GM21786 (cell line): ENCODE measurements at regions not wholly inside any gene's neighbourhood (a gene's known extent, or its start where the extent isn't known, plus 50 kb on each side); places are given as distances from the start of the nearest gene placed in this dataset.
"Not testable (repeated sequence)": the region's sequence is repeated elsewhere in the genome, so short reads cannot be mapped to it uniquely, and the experiment has no call there.

Source experiments
- ATAC-seq: cut with Tn5 transposase; IDR thresholded peaks from one replicate; pipeline ENCODE4 v1.9.1; 2021; ENCODE audit not compliant: unreplicated experiment

DNA sequence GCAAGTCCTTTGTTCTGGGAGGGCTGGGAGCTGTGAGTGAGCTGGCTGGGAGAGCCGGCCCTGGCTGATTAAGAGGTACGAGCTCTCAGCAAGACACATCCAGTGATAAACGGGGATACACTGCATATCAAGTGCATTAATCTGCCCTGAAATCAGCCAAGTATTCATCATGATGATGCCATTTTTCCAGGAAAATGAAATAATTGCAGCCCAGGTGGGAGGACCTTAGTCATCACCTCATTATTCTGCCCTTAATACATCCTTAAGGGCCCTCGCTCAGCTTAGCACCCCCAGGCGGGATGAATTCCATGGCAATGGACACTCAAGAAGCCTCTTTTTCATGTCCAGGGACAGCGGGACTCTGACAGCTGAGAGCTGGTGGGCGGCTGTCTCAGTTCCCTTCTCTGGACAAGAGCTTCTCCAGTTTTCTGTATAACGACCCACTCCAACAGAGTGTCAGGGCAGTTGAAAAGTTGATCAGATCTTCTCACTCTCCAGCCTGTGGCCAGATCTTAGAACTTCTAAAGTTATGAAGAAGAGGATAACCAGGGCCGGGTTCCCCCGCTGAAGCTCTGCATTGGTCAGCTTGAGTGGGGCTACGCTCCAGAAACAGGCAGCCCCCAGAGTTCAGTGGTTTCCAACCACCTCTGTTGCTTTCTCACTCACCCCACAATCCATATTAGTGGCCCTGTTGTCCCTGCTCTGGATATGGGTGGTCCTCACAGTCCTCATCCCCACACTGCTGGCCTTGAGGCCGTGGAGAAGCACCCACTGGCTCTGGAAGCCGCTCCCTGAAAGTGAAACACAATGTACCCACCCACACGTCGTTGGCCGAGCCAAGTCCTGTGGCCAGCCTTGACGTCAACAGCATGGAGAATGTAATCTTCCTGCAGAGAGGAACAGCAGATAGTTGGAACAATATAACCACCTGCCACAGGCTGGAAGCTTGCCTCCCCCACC, 306.2 kb upstream of the DIO3 start:
- no peak for ATAC-seq

- no peak for ATAC-seq
These were observed 305.6 kb upstream of the DIO3 start for GRCh38 chr14:101255765-101256125.

DNA sequence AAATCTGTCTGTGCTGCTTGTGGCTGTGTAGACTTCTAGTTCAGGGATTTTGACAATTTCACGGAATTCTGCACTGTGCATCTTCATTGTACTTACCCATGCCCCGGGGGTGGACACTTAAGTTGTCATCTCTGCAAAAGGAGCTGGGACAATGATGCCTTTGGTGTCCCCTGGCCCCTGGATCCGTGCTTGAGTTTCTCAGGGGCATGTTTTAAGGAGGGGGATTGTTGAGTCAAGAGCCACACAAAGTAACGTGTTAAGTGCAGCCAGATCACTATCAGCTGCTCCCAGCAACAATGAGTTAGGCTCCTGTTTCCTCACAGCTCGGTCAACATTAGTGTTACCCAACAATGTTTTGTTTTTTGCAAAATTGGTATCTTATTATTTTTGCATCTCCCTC, 305.0 kb upstream of the DIO3 start:
- no peak for ATAC-seq

DNA sequence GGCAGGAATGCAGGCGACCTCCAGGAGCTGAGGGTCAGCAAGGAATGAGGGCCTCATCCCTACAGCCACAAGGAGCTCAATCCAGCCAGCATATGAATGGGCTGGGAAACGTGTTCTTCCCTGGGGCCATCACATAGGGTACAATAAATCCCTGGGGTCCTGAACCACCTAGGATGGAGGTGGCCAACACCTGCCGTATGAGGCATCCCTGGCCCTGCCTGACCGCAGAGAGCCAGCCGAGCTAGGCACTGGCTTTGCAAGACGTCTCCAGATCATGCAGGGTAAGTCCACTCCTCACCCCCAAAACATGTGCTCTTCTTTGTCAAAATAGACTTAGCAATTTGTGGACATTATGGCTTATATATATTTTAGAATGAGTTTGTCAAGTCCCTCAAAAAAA, 303.7 kb upstream of the DIO3 start:
- ATAC-seq = no peak

GRCh38 chr14:101259748-101260147, 301.5 kb upstream of the DIO3 start:
- no peak for ATAC-seq

DNA sequence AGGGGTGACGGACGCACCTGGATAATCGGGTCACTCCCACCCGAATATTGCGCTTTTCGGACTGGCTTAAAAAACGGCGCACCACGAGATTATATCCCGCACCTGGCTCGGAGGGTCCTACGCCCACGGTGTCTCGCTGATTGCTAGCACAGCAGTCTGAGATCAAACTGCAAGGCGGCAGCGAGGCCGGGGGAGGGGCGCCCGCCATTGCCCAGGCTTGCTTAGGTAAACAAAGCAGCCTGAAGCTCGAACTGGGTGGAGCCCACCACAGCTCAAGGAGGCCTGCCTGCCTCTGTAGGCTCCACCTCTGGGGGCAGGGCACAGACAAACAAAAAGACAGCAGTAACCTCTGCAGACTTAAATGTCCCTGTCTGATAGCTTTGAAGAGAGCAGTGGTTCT, 294.9 kb upstream of the DIO3 start:
- ATAC-seq = not testable (repeated sequence)

DNA sequence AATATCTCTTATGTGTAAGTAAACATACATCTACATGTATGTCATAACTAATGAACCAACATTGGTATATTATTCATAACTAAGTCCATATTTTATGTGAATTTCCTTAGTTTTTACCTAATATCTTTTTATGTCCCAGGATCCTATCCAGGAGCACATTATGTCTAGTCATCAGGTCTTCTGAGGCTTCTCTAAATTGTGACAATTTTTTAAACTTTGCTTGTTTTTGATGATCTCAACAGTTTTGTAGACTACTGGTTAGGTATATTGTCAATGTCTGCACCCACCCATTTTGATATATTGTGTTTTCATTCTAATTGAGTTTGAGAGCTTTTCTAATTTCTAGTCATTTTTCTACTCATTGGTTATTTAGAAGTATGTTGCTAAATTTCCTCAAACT, 288.2 kb upstream of the DIO3 start:
- ATAC-seq = no peak

- ATAC-seq = no peak
These were observed 284.8 kb upstream of the DIO3 start for GRCh38 chr14:101276309-101277091.

DNA sequence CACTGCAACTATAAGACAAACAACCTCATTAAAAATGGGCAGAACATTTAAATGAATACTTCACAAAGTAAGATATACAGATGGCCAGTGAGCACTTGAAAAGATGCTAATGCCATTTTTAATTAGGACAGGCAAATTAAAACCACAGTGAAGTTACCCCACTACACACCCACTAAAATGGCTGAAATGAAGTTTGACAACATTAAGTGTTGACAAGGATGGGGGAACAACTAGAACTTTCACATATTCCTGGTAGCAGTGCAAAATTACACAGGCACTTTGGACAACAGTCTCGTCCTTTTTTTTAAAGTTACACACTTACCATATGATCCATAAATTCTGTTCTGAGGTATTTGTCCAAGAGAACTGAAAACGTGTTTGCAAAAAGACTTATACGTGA, 278.9 kb upstream of the DIO3 start:
- no peak for ATAC-seq

DNA sequence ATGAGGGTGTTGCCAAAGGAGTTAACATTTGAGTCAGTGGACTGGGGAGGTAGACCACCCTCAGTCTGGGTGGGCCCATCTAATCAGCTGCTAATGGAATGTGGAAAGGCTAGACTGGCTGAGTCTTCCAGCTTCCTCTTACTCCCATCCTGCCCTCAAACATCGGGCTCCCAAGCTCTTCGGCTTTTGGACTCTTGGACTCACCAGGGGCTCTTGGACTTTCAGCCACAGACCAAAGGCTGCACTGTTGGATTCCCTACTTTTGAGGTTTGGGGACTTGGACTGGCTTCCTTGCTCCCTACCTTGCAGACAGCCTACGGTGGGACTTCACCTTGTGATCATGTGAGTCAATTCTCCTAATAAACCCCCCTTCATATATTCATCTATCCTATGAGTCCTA, 276.6 kb upstream of the DIO3 start:
- ATAC-seq = no peak

GRCh38 chr14:101286271-101287018, 274.9 kb upstream of the DIO3 start:
- no peak for ATAC-seq

DNA sequence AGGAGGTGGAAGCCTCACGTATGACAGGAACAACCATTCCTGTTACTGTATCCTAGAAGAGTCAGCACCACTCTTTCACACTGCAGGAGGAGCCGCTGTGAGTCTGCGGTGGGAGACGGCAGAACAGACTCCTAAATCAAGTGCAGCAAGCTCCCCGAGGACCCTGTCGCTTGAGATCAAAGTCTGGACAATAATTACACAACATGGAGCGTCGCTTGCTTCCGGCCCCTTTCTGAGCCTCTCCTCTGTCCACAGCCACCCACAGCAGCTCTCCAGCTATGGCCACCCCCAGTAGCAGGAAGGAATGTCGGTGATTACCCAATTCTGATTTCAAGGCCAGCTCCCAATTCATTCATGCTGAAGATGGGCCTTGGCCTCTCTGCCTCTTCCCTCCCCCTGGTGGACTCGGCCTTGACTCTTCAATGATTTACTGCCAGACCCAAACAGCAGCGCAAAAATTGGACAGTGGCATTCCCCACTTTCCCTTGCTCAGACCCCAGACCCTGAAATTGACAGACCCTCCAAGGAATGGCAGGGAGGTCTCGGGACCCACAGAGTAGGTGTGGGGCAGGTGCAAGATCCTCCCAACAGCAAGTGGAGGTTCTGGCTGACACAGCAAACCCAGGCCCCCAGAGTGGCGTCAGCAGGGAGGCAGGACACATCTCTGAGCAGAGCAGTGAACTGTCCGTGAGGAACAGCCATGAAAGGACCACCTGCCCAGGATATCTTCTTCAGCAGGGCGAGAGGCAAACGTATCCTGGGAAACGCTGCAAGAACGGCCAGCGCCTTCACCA, 272.7 kb upstream of the DIO3 start:
- no peak for ATAC-seq

- no peak for ATAC-seq
These were observed 272.0 kb upstream of the DIO3 start for GRCh38 chr14:101289230-101289690.

- ATAC-seq = no peak
These were observed 271.4 kb upstream of the DIO3 start for GRCh38 chr14:101289911-101290310.

GRCh38 chr14:101290611-101291010, 270.7 kb upstream of the DIO3 start:
- no peak for ATAC-seq

GRCh38 chr14:101291390-101291789, 269.9 kb upstream of the DIO3 start:
- ATAC-seq = no peak

GRCh38 chr14:101292448-101292847, 268.8 kb upstream of the DIO3 start:
- no peak for ATAC-seq

- no peak for ATAC-seq
These were observed 267.7 kb upstream of the DIO3 start for GRCh38 chr14:101293605-101294004.

DNA sequence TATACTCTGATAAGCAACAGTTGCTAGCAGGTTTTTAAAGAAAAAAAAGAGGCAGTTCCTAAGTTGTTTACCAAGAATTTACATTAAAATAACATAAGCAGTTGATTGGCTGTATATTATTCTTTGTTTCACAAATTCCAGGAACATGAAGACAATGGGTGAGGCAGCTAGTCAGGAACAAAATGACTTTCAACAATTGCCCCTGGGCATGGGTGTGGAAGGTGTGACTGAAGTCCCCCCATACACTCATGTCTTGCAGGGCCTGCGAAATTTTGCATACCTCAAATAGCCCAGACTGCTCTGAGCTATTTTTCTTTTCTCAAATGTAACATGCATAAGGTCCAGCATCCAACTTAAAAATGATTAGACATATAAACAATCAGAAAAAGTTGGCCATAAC, 267.2 kb upstream of the DIO3 start:
- ATAC-seq = no peak

- ATAC-seq = not testable (repeated sequence)
These were observed 261.5 kb upstream of the DIO3 start for GRCh38 chr14:101299781-101300180.

DNA sequence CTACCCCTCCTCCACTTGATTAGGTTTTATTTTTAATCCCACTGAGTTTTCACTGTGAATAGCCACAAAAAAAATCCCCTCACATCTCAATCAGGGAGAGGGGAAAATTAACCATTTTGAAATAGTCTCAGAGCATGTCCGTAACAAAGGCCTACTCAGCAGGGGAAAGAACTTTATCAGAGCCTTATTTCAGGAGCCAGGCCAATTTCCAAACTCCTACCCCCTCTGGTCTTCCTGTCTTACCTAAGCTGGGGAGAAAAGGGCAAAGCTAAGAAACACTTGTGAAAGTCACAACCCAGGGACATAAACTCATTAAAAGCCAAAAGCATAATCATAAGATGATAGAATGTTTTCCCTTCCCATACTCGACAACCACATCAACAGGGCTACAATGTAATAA, 260.3 kb upstream of the DIO3 start:
- ATAC-seq = no peak
